HL-60 (cell line): ENCODE measurements at regions not wholly inside any gene's neighbourhood (a gene's known extent, or its start where the extent isn't known, plus 50 kb on each side); places are given as distances from the start of the nearest gene placed in this dataset.

Source experiments
- GABPA ChIP-seq: IDR thresholded peaks from 2 replicates; pipeline ENCODE4 v1.6.1; 2012; ENCODE audit warnings: low read depth
- POLR2AphosphoS5 ChIP-seq: IDR thresholded peaks from 2 replicates; pipeline ENCODE4 v1.6.1; 2012; ENCODE audit warnings: low read depth
- SPI1 ChIP-seq: IDR thresholded peaks from 2 replicates; pipeline ENCODE4 v1.6.1; 2012; ENCODE audit warnings: low read depth, mild to moderate bottlenecking, borderline replicate concordance
- TF ChIP-seq, protein P1 (sequence below): IDR thresholded peaks from one replicate; pipeline ENCODE4 v1.5.1; 2011; ENCODE audit warnings: low read length, control low read depth, inconsistent platforms; ENCODE audit not compliant: insufficient read depth
- TF ChIP-seq, protein P2 (sequence below): IDR thresholded peaks from 2 replicates; pipeline ENCODE4 v1.6.1; 2012; ENCODE audit warnings: low read depth; ENCODE audit not compliant: insufficient replicate concordance

DNA sequence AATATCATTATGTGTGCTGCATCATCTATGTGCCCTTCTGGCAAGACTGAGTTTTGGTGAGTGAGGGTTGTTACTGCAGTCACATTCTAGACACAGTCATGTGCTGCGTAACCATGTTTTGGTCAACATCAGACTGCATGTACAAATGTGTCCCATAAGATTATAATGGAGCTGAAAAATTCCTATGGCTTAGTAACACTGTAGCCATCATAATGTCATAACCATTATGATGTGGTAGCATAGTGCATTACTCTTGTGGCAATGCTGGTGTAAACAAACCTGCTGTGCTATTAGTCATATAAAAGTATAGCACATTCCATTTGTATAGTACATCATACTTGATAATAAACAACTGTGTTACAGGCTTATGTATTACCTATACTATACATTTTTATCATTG is 198.1 kb upstream of the NUDT6 start:
- TF ChIP-seq, protein P1, sequence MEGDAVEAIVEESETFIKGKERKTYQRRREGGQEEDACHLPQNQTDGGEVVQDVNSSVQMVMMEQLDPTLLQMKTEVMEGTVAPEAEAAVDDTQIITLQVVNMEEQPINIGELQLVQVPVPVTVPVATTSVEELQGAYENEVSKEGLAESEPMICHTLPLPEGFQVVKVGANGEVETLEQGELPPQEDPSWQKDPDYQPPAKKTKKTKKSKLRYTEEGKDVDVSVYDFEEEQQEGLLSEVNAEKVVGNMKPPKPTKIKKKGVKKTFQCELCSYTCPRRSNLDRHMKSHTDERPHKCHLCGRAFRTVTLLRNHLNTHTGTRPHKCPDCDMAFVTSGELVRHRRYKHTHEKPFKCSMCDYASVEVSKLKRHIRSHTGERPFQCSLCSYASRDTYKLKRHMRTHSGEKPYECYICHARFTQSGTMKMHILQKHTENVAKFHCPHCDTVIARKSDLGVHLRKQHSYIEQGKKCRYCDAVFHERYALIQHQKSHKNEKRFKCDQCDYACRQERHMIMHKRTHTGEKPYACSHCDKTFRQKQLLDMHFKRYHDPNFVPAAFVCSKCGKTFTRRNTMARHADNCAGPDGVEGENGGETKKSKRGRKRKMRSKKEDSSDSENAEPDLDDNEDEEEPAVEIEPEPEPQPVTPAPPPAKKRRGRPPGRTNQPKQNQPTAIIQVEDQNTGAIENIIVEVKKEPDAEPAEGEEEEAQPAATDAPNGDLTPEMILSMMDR = no peak
- TF ChIP-seq POLR2AphosphoS5 (no peak), GABPA (no peak), SPI1 (no peak)
- TF ChIP-seq, protein P2, sequence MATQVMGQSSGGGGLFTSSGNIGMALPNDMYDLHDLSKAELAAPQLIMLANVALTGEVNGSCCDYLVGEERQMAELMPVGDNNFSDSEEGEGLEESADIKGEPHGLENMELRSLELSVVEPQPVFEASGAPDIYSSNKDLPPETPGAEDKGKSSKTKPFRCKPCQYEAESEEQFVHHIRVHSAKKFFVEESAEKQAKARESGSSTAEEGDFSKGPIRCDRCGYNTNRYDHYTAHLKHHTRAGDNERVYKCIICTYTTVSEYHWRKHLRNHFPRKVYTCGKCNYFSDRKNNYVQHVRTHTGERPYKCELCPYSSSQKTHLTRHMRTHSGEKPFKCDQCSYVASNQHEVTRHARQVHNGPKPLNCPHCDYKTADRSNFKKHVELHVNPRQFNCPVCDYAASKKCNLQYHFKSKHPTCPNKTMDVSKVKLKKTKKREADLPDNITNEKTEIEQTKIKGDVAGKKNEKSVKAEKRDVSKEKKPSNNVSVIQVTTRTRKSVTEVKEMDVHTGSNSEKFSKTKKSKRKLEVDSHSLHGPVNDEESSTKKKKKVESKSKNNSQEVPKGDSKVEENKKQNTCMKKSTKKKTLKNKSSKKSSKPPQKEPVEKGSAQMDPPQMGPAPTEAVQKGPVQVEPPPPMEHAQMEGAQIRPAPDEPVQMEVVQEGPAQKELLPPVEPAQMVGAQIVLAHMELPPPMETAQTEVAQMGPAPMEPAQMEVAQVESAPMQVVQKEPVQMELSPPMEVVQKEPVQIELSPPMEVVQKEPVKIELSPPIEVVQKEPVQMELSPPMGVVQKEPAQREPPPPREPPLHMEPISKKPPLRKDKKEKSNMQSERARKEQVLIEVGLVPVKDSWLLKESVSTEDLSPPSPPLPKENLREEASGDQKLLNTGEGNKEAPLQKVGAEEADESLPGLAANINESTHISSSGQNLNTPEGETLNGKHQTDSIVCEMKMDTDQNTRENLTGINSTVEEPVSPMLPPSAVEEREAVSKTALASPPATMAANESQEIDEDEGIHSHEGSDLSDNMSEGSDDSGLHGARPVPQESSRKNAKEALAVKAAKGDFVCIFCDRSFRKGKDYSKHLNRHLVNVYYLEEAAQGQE = no peak
